ENCODE measurements at regions not wholly inside any gene's neighbourhood (a gene's known extent, or its start where the extent isn't known, plus 50 kb on each side); places are given as distances from the start of the nearest gene placed in this dataset.

GRCh38 chr3:64924961-64925360, 237.2 kb upstream of the ADAMTS9 start:
- TF ChIP-seq CTCF (IDR thresholded peaks at IDR 0.05) (no peak), POLR2A (IDR thresholded peaks at IDR 0.05) (no peak)

Measured in gastroesophageal sphincter (tissue), 3 donors.